Prostate gland (tissue), 2 donors: ENCODE measurements at regions not wholly inside any gene's neighbourhood (a gene's known extent, or its start where the extent isn't known, plus 50 kb on each side); places are given as distances from the start of the nearest gene placed in this dataset.

Source experiments
- POLR2AphosphoS5 ChIP-seq: sonication (generic); formaldehyde crosslinking; IDR thresholded peaks from one replicate; pipeline ENCODE4 v1.6.1; 2017; ENCODE audit warnings: antibody characterized with exemption
- TF ChIP-seq, protein P1 (sequence below), 4 experiments: fragments of 200-600 bp in 2 of 4; fragments of 450-650 bp in 2 of 4; sonication (generic) in 2 of 4; IDR thresholded peaks; 1 replicate in 3 of 4; 2 replicates in 1 of 4; pipeline ENCODE4 v1.5.1; 2016 to 2019; ENCODE audit warnings: antibody characterized with exemption in 4 of 4, mild to moderate bottlenecking in 2 of 4, moderate library complexity in 2 of 4

- TF ChIP-seq, protein P1, sequence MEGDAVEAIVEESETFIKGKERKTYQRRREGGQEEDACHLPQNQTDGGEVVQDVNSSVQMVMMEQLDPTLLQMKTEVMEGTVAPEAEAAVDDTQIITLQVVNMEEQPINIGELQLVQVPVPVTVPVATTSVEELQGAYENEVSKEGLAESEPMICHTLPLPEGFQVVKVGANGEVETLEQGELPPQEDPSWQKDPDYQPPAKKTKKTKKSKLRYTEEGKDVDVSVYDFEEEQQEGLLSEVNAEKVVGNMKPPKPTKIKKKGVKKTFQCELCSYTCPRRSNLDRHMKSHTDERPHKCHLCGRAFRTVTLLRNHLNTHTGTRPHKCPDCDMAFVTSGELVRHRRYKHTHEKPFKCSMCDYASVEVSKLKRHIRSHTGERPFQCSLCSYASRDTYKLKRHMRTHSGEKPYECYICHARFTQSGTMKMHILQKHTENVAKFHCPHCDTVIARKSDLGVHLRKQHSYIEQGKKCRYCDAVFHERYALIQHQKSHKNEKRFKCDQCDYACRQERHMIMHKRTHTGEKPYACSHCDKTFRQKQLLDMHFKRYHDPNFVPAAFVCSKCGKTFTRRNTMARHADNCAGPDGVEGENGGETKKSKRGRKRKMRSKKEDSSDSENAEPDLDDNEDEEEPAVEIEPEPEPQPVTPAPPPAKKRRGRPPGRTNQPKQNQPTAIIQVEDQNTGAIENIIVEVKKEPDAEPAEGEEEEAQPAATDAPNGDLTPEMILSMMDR (IDR thresholded peaks at IDR 0.05), result no peak
- TF ChIP-seq POLR2AphosphoS5, result no peak
These were observed 594.3 kb downstream of the LRFN5 start for GRCh38 chr14:42200957-42201356.
